A549 (cell line): ENCODE measurements at regions not wholly inside any gene's neighbourhood (a gene's known extent, or its start where the extent isn't known, plus 50 kb on each side); places are given as distances from the start of the nearest gene placed in this dataset.

Source experiments
- ATAC-seq, 2 experiments: fragments of 200-7000 bp in 1 of 2; fragments of >200 bp in 1 of 2; cut with Nextera tagmentation in 1 of 2; cut with Tn5 transposase in 1 of 2; 3 replicates each; pipeline versions ENCODE4 v1.8.0 to v1.9.1; 2018 to 2020; ENCODE audit warnings: mild to moderate bottlenecking in 1 of 2, moderate library complexity in 1 of 2
- CTCF ChIA-PET: fragments of 300-600 bp; sonication (Branson Sonifier 250); formaldehyde crosslinking; extraction: SDS; loops from one replicate; lab custom pipeline; 2021; ENCODE audit warnings: antibody characterized with exemption, inconsistent platforms; lab: Yijun Ruan, JAX
- POLR2A ChIA-PET: fragments of 350-600 bp; formaldehyde crosslinking; extraction: SDS; loops from one replicate; lab custom pipeline; 2021; ENCODE audit warnings: antibody characterized with exemption, inconsistent platforms; lab: Yijun Ruan, JAX
- DNase-seq, 2 experiments: peaks; one replicate each; pipeline versions ENCODE4 v3.0.0 to v3.0.0-alpha.2; 2011 to 2016; ENCODE audit warnings: low read depth in 1 of 2, low spot score in 1 of 2
- FAIRE-seq: peaks from 2 replicates; lab custom pipeline; 2011; peaks lifted over from hg19 to GRCh38; lab: Jason Lieb, UNC
- H3K27ac ChIP-seq, 2 experiments: fragments of >200 bp; sonication (Bioruptor Twin); formaldehyde crosslinking; 3 replicates each; pipeline ENCODE4 v1.5.1; 2016 to 2017
- H3K4me1 ChIP-seq: fragments of >200 bp; sonication (Bioruptor Twin); formaldehyde crosslinking; 3 replicates; pipeline ENCODE4 v1.6.1; 2016
- H3K4me2 ChIP-seq: fragments of >200 bp; sonication (Bioruptor Twin); formaldehyde crosslinking; 3 replicates; pipeline ENCODE4 v1.6.1; 2016
- H3K4me3 ChIP-seq: fragments of >200 bp; sonication (Bioruptor Twin); formaldehyde crosslinking; 3 replicates; pipeline ENCODE4 v1.5.1; 2016
- H3K9me3 ChIP-seq: fragments of >200 bp; sonication (Bioruptor Twin); formaldehyde crosslinking; 3 replicates; pipeline ENCODE4 v1.6.1; 2016
- ATOH8 ChIP-seq: fragments of 250-450 bp; sonication (Bioruptor Pico); IDR thresholded peaks from 2 replicates; pipeline ENCODE4 v1.5.0; 2020; ENCODE audit warnings: low read depth, mild to moderate bottlenecking, moderate library complexity
- CBX2 ChIP-seq: fragments of 200-600 bp; sonication (generic); IDR thresholded peaks from 2 replicates; pipeline ENCODE4 v1.6.1; 2016; ENCODE audit warnings: low read depth, mild to moderate bottlenecking, borderline replicate concordance
- EHF ChIP-seq: fragments of 250-450 bp; sonication (Bioruptor Pico); IDR thresholded peaks from 2 replicates; pipeline ENCODE4 v1.5.0; 2020; ENCODE audit warnings: mild to moderate bottlenecking
- EHMT2 ChIP-seq: fragments of 200-600 bp; sonication (generic); IDR thresholded peaks from 2 replicates; pipeline ENCODE4 v1.6.1; 2016; ENCODE audit warnings: antibody characterized with exemption, low read depth, mild to moderate bottlenecking, moderate library complexity
- EP300 ChIP-seq, 2 experiments: fragments of >200 bp; sonication (Bioruptor Twin); formaldehyde crosslinking; IDR thresholded peaks; 2 replicates in 1 of 2; 3 replicates in 1 of 2; pipeline ENCODE4 v1.6.1; 2016 to 2017
- ESRRA ChIP-seq: fragments of 150-350 bp; IDR thresholded peaks from 2 replicates; pipeline ENCODE4 v1.6.1; 2014; ENCODE audit warnings: mild to moderate bottlenecking, low read length, borderline replicate concordance
- FOSB ChIP-seq: fragments of 250-450 bp; sonication (Bioruptor Pico); IDR thresholded peaks from 2 replicates; pipeline ENCODE4 v1.5.0; 2020; ENCODE audit warnings: mild to moderate bottlenecking, moderate library complexity
- FOSL2 ChIP-seq, 2 experiments: fragments of 450-650 bp in 1 of 2; fragments of >200 bp in 1 of 2; sonication (Bioruptor Twin) in 1 of 2; formaldehyde crosslinking; IDR thresholded peaks; 2 replicates each; pipeline versions ENCODE4 v1.5.0 to v1.6.1; 2016 to 2020; ENCODE audit warnings: mild to moderate bottlenecking in 1 of 2, moderate library complexity in 1 of 2
- HEYL ChIP-seq: fragments of 250-450 bp; sonication (Bioruptor Pico); IDR thresholded peaks from 2 replicates; pipeline ENCODE4 v1.8.0; 2021; ENCODE audit warnings: mild to moderate bottlenecking, moderate library complexity
- HMGXB4 ChIP-seq: fragments of 250-450 bp; sonication (Bioruptor Pico); IDR thresholded peaks from 2 replicates; pipeline ENCODE4 v1.5.0; 2021; ENCODE audit warnings: mild to moderate bottlenecking, moderate library complexity, borderline replicate concordance
- HOXA7 ChIP-seq: fragments of 250-450 bp; sonication (Bioruptor Pico); IDR thresholded peaks from 2 replicates; pipeline ENCODE4 v1.5.0; 2020; ENCODE audit warnings: mild to moderate bottlenecking, moderate library complexity
- HOXB13 ChIP-seq: fragments of 250-450 bp; sonication (Bioruptor Pico); IDR thresholded peaks from 2 replicates; pipeline ENCODE4 v1.5.0; 2020; ENCODE audit warnings: low read depth, mild to moderate bottlenecking, moderate library complexity
- JUN ChIP-seq, 2 experiments: fragments of >200 bp; sonication (Bioruptor Twin); formaldehyde crosslinking; IDR thresholded peaks; 2 replicates in 1 of 2; 3 replicates in 1 of 2; pipeline ENCODE4 v1.6.1; 2016 to 2017
- JUNB ChIP-seq: fragments of >200 bp; sonication (Bioruptor Twin); formaldehyde crosslinking; IDR thresholded peaks from 2 replicates; pipeline ENCODE4 v1.6.1; 2016
- KDM5A ChIP-seq: fragments of 200-600 bp; sonication (generic); IDR thresholded peaks from 2 replicates; pipeline ENCODE4 v1.6.1; 2016; ENCODE audit warnings: antibody characterized with exemption, mild to moderate bottlenecking
- MYC ChIP-seq: IDR thresholded peaks from 2 replicates; pipeline ENCODE4 v1.6.1; 2012; ENCODE audit warnings: mild to moderate bottlenecking, inconsistent platforms, low read length, improper control_type of control experiment, borderline replicate concordance
- NR3C1 ChIP-seq: fragments of >200 bp; sonication (Bioruptor Twin); formaldehyde crosslinking; IDR thresholded peaks from 3 replicates; pipeline ENCODE4 v1.6.1; 2017
- PHF8 ChIP-seq: fragments of 200-600 bp; sonication (generic); IDR thresholded peaks from 2 replicates; pipeline ENCODE4 v1.6.1; 2016; ENCODE audit warnings: low read depth, mild to moderate bottlenecking, antibody characterized with exemption, moderate library complexity, borderline replicate concordance
- POLR2A ChIP-seq: IDR thresholded peaks from 2 replicates; pipeline ENCODE4 v1.6.1; 2012; ENCODE audit warnings: mild to moderate bottlenecking, low read length
- POLR2AphosphoS2 ChIP-seq: conservative IDR thresholded peaks from 2 replicates; pipeline ENCODE4 v1.6.1; 2012; ENCODE audit warnings: low read length, improper control_type of control experiment, inconsistent platforms
- RAD21 ChIP-seq, 2 experiments: fragments of >200 bp in 1 of 2; sonication (Bioruptor Twin) in 1 of 2; formaldehyde crosslinking in 1 of 2; IDR thresholded peaks in 1 of 2; conservative IDR thresholded peaks in 1 of 2; 2 replicates in 1 of 2; 3 replicates in 1 of 2; pipeline ENCODE4 v1.6.1; 2012 to 2018; ENCODE audit warnings: inconsistent platforms in 1 of 2
- RARB ChIP-seq: fragments of 250-450 bp; sonication (Bioruptor Pico); IDR thresholded peaks from 2 replicates; pipeline ENCODE4 v1.8.0; 2021; ENCODE audit warnings: mild to moderate bottlenecking, moderate library complexity
- RCOR1 ChIP-seq: fragments of 150-350 bp; IDR thresholded peaks from 2 replicates; pipeline ENCODE4 v1.6.1; 2014; ENCODE audit warnings: antibody characterized with exemption, low read length, low read depth
- RFX5 ChIP-seq: fragments of 450-650 bp; IDR thresholded peaks from 2 replicates; pipeline ENCODE4 v1.7.1; 2014; ENCODE audit warnings: antibody characterized with exemption, mild to moderate bottlenecking, moderate library complexity
- RNF2 ChIP-seq: fragments of 200-600 bp; sonication (generic); IDR thresholded peaks from 2 replicates; pipeline ENCODE4 v1.6.1; 2016; ENCODE audit warnings: low read depth, mild to moderate bottlenecking, antibody characterized with exemption, moderate library complexity, borderline replicate concordance
- SMC3 ChIP-seq: fragments of >200 bp; sonication (Bioruptor Twin); formaldehyde crosslinking; IDR thresholded peaks from 3 replicates; pipeline ENCODE4 v1.6.1; 2018; ENCODE audit warnings: inconsistent platforms
- TP53 ChIP-seq: fragments of 250-450 bp; sonication (Bioruptor Pico); IDR thresholded peaks from 2 replicates; pipeline ENCODE4 v1.5.0; 2021; ENCODE audit warnings: mild to moderate bottlenecking, moderate library complexity
- USF2 ChIP-seq: fragments of 450-650 bp; IDR thresholded peaks from 2 replicates; pipeline ENCODE4 v1.6.1; 2014; ENCODE audit warnings: antibody characterized with exemption
- ZSCAN20 ChIP-seq: fragments of 250-450 bp; sonication (Bioruptor Pico); IDR thresholded peaks from 2 replicates; pipeline ENCODE4 v1.8.0; 2022; ENCODE audit warnings: mild to moderate bottlenecking, moderate library complexity
- WGBS: methylation state at CpG from one replicate; pipeline ENCODE4 v1.1.6; 2017; ENCODE audit errors: missing lambda C conversion rate; 5-methylcytosine and 5-hydroxymethylcytosine counted together
- TF ChIP-seq, protein P1 (sequence below): fragments of >200 bp; sonication (Bioruptor Twin); formaldehyde crosslinking; IDR thresholded peaks from 3 replicates; pipeline ENCODE4 v1.6.1; 2016
- TF ChIP-seq, protein P2 (sequence below): fragments of >200 bp; sonication (Bioruptor Twin); formaldehyde crosslinking; IDR thresholded peaks from 2 replicates; pipeline ENCODE4 v1.6.1; 2016
- TF ChIP-seq, protein P3 (sequence below): IDR thresholded peaks from 2 replicates; pipeline ENCODE4 v1.6.1; 2012; ENCODE audit warnings: low read depth, borderline replicate concordance

DNA sequence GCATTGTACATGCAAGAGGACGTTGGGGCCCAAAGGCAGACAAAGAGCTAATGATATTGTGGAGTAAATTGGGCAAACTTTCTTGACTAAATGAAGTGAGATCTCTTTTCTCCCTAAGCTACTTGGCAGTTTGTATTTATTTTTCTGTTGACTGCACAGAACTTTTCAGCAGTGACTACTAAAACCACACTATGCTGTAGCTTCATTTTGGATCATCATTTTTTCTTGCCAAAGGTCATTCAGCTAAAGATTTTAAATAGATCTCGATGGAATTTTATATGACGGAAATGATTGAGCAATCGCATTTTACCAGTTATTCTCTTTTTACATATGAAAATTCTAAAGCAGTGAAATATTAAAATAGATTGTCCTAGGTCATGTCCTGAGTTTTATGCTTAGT is 286.1 kb upstream of the ACTBL2 start:
- WGBS: 83% methylated on average over 4 of the region's 4 CpGs
- CTCF ChIA-PET: interaction anchor here (0.7 to 3.9 kb wide), 2 partner anchors 10 to 692 kb away, joined by 3 to 12 read pairs; no protein-coding TSS in a partner anchor
- H3K27ac ChIP-seq: no peak overlapping the region
- H3K4me2 ChIP-seq: no peak overlapping the region
- POLR2A ChIA-PET: no interaction called here
- no peaks in the 10 kb centered on the region for H3K9me3 ChIP-seq
- H3K4me3 ChIP-seq: no peak overlapping the region
- no peak for ATAC-seq
- no peak for DNase-seq
- H3K4me1 ChIP-seq: no peaks in the 10 kb centered on the region
- FAIRE-seq: no peak
- TF ChIP-seq, protein P1, sequence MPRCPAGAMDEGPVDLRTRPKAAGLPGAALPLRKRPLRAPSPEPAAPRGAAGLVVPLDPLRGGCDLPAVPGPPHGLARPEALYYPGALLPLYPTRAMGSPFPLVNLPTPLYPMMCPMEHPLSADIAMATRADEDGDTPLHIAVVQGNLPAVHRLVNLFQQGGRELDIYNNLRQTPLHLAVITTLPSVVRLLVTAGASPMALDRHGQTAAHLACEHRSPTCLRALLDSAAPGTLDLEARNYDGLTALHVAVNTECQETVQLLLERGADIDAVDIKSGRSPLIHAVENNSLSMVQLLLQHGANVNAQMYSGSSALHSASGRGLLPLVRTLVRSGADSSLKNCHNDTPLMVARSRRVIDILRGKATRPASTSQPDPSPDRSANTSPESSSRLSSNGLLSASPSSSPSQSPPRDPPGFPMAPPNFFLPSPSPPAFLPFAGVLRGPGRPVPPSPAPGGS: no peak
- TF ChIP-seq HEYL (CRISPR knock-in tag) (no peak), HOXA7 (no peak), RCOR1 (no peak), USF2 (no peak), RAD21 (conservative IDR thresholded peaks at IDR 0.05 in 1 of 2, IDR thresholded peaks at IDR 0.05 in 1 of 2) (no peak), CBX2 (no peak), HMGXB4 (CRISPR knock-in tag) (no peak), ESRRA (no peak), SMC3 (no peak), RFX5 (no peak), RARB (CRISPR knock-in tag) (no peak), TP53 (CRISPR knock-in tag) (no peak), MYC (no peak), POLR2A (no peak), JUN (IDR thresholded peaks at IDR 0.05) (no peak)
- TF ChIP-seq, protein P2, sequence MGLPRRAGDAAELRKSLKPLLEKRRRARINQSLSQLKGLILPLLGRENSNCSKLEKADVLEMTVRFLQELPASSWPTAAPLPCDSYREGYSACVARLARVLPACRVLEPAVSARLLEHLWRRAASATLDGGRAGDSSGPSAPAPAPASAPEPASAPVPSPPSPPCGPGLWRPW: no peak

- no peaks in the 10 kb centered on the region for H3K4me1 ChIP-seq
- TF ChIP-seq EHF (CRISPR knock-in tag) (no peak), HOXB13 (no peak), JUN (IDR thresholded peaks at IDR 0.05) (no peak), PHF8 (no peak), KDM5A (no peak), JUNB (no peak), ZSCAN20 (CRISPR knock-in tag) (no peak), RFX5 (no peak), SMC3 (no peak), FOSB (no peak), EP300 (IDR thresholded peaks at IDR 0.05) (no peak), EHMT2 (no peak), RNF2 (no peak), NR3C1 (no peak), FOSL2 (IDR thresholded peaks at IDR 0.05) (no peak), FOSL2 (CRISPR knock-in tag; IDR thresholded peaks at IDR 0.05) (no peak), USF2 (no peak), RAD21 (conservative IDR thresholded peaks at IDR 0.05 in 1 of 2, IDR thresholded peaks at IDR 0.05 in 1 of 2) (no peak), ATOH8 (CRISPR knock-in tag) (no peak), POLR2AphosphoS2 (no peak)
- TF ChIP-seq, protein P3, sequence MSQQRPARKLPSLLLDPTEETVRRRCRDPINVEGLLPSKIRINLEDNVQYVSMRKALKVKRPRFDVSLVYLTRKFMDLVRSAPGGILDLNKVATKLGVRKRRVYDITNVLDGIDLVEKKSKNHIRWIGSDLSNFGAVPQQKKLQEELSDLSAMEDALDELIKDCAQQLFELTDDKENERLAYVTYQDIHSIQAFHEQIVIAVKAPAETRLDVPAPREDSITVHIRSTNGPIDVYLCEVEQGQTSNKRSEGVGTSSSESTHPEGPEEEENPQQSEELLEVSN: no peak
- H3K4me2 ChIP-seq: no peak overlapping the region
- ATAC-seq (no peak), DNase-seq (no peak), FAIRE-seq (no peak)
- 87% methylated on average over 4 of the region's 4 CpGs for WGBS
- ChIA-PET POLR2A (no interaction called here), CTCF (interaction anchor here (0.6 kb wide), 1 partner anchor 15 kb away, joined by 3 read pairs; no protein-coding TSS in a partner anchor)
- no peaks in the 10 kb centered on the region for H3K9me3 ChIP-seq
- H3K4me3 ChIP-seq: no peak overlapping the region
- H3K27ac ChIP-seq: no peak overlapping the region
Observed at GRCh38 chr5:57764479-57765089, 282.0 kb upstream of the ACTBL2 start.
